Suprapubic skin (tissue), 4 donors: ENCODE measurements at regions not wholly inside any gene's neighbourhood (a gene's known extent, or its start where the extent isn't known, plus 50 kb on each side); places are given as distances from the start of the nearest gene placed in this dataset.

Source experiments
- DNase-seq, 2 donors: peaks; one replicate each; pipeline ENCODE4 v3.0.0-alpha.2; 2019; ENCODE audit warnings: low spot score in 2 of 2
- H3K27ac ChIP-seq: fragments of 200-600 bp; sonication (generic); one replicate; pipeline ENCODE4 v1.5.1; 2019
- H3K27me3 ChIP-seq: fragments of 200-600 bp; sonication (generic); one replicate; pipeline ENCODE4 v1.5.1; 2019
- H3K36me3 ChIP-seq: fragments of 200-600 bp; sonication (generic); one replicate; pipeline ENCODE4 v1.5.1; 2019
- H3K4me1 ChIP-seq: fragments of 200-600 bp; sonication (generic); one replicate; pipeline ENCODE4 v1.5.1; 2019
- H3K4me3 ChIP-seq: fragments of 200-600 bp; sonication (generic); one replicate; pipeline ENCODE4 v1.5.1; 2019; ENCODE audit warnings: mild to moderate bottlenecking
- H3K9me3 ChIP-seq: fragments of 200-600 bp; sonication (generic); one replicate; pipeline ENCODE4 v1.5.1; 2019
- CTCF ChIP-seq, 2 donors: fragments of 200-600 bp in 1 of 2; fragments of 450-650 bp in 1 of 2; sonication (generic) in 1 of 2; IDR thresholded peaks; one replicate each; pipeline ENCODE4 v1.5.1; 2016 to 2019; ENCODE audit warnings: antibody characterized with exemption in 2 of 2, mild to moderate bottlenecking in 1 of 2, moderate library complexity in 1 of 2
- EP300 ChIP-seq: sonication (generic); formaldehyde crosslinking; IDR thresholded peaks from one replicate; pipeline ENCODE4 v1.6.1; 2017; ENCODE audit warnings: antibody characterized with exemption
- POLR2A ChIP-seq, 2 donors: fragments of 450-650 bp; IDR thresholded peaks; one replicate each; pipeline ENCODE4 v1.6.1; 2017; ENCODE audit warnings: antibody characterized with exemption in 2 of 2, mild to moderate bottlenecking in 2 of 2, moderate library complexity in 2 of 2
- POLR2AphosphoS5 ChIP-seq, 3 donors: sonication (generic); formaldehyde crosslinking; IDR thresholded peaks; one replicate each; pipeline ENCODE4 v1.6.1; 2017; ENCODE audit warnings: antibody characterized with exemption in 3 of 3
- WGBS: methylation state at CpG from one replicate; pipeline ENCODE4 v1.1.5; 2018; 5-methylcytosine and 5-hydroxymethylcytosine counted together

- Histone ChIP-seq H3K27me3 (no peaks in the 10 kb centered on the region), H3K4me3 (no peak overlapping the region), H3K4me1 (no peaks in the 10 kb centered on the region), H3K36me3 (no peaks in the 10 kb centered on the region), H3K27ac (no peak overlapping the region), H3K9me3 (no peaks in the 10 kb centered on the region)
- WGBS: 93% methylated on average over 13 of the region's 19 CpGs
- DNase-seq: no peak
- TF ChIP-seq POLR2A (IDR thresholded peaks at IDR 0.05): no peak
- TF ChIP-seq EP300: no peak
- no peak for TF ChIP-seq POLR2AphosphoS5 (IDR thresholded peaks at IDR 0.05)
- TF ChIP-seq CTCF (IDR thresholded peaks at IDR 0.05): no peak
Observed at GRCh38 chr19:27911122-27911898, 1301.6 kb downstream of the UQCRFS1 start.

- TF ChIP-seq EP300 (no peak), POLR2AphosphoS5 (IDR thresholded peaks at IDR 0.05) (no peak), POLR2A (IDR thresholded peaks at IDR 0.05) (no peak), CTCF (IDR thresholded peaks at IDR 0.05) (no peak)
- no peaks in the 10 kb centered on the region for H3K36me3 ChIP-seq
- H3K4me1 ChIP-seq: no peaks in the 10 kb centered on the region
- H3K27me3 ChIP-seq: no peaks in the 10 kb centered on the region
- 91% methylated on average over 15 of the region's 29 CpGs for WGBS
- no peak for DNase-seq
- H3K4me3 ChIP-seq: no peak overlapping the region
- H3K9me3 ChIP-seq: no peaks in the 10 kb centered on the region
- no peak overlapping the region for H3K27ac ChIP-seq
Observed at GRCh38 chr19:27909861-27910260, 1303.1 kb downstream of the UQCRFS1 start.

GRCh38 chr19:27909185-27909840 lies 1303.6 kb downstream of the UQCRFS1 start:
- H3K36me3 ChIP-seq: no peaks in the 10 kb centered on the region
- no peaks in the 10 kb centered on the region for H3K9me3 ChIP-seq
- no peaks in the 10 kb centered on the region for H3K27me3 ChIP-seq
- DNase-seq: no peak
- 82% methylated on average over 23 of the region's 40 CpGs for WGBS
- no peak overlapping the region for H3K4me3 ChIP-seq
- TF ChIP-seq EP300 (no peak), POLR2AphosphoS5 (IDR thresholded peaks at IDR 0.05) (no peak), POLR2A (IDR thresholded peaks at IDR 0.05) (no peak), CTCF (IDR thresholded peaks at IDR 0.05) (no peak)
- H3K27ac ChIP-seq: no peak overlapping the region
- H3K4me1 ChIP-seq: no peaks in the 10 kb centered on the region

GRCh38 chr19:27906081-27906480 lies 1306.9 kb downstream of the UQCRFS1 start:
- WGBS: 74% methylated on average over 4 of the region's 4 CpGs
- no peak for TF ChIP-seq CTCF (IDR thresholded peaks at IDR 0.05)
- no peak for TF ChIP-seq EP300
- no peak for TF ChIP-seq POLR2A (IDR thresholded peaks at IDR 0.05)
- TF ChIP-seq POLR2AphosphoS5 (IDR thresholded peaks at IDR 0.05): no peak

GRCh38 chr19:27905074-27905473 lies 1307.9 kb downstream of the UQCRFS1 start:
- no peak overlapping the region for H3K4me3 ChIP-seq
- no peak overlapping the region for H3K27ac ChIP-seq
- TF ChIP-seq EP300 (no peak), CTCF (IDR thresholded peaks at IDR 0.05) (no peak), POLR2A (IDR thresholded peaks at IDR 0.05) (no peak), POLR2AphosphoS5 (IDR thresholded peaks at IDR 0.05) (no peak)
- no peaks in the 10 kb centered on the region for H3K9me3 ChIP-seq
- no peaks in the 10 kb centered on the region for H3K4me1 ChIP-seq
- H3K36me3 ChIP-seq: no peaks in the 10 kb centered on the region
- no peaks in the 10 kb centered on the region for H3K27me3 ChIP-seq
- no peak for DNase-seq

More at GRCh38 chr19:27906081-27906480, 1306.9 kb downstream of the UQCRFS1 start:
- no peak overlapping the region for H3K27ac ChIP-seq
- DNase-seq: no peak
- no peaks in the 10 kb centered on the region for H3K36me3 ChIP-seq
- H3K4me3 ChIP-seq: no peak overlapping the region
- H3K4me1 ChIP-seq: no peaks in the 10 kb centered on the region
- no peaks in the 10 kb centered on the region for H3K9me3 ChIP-seq
- no peaks in the 10 kb centered on the region for H3K27me3 ChIP-seq
